ENCODE measurements at regions not wholly inside any gene's neighbourhood (a gene's known extent, or its start where the extent isn't known, plus 50 kb on each side); places are given as distances from the start of the nearest gene placed in this dataset.
"Not testable (repeated sequence)": the region's sequence is repeated elsewhere in the genome, so short reads cannot be mapped to it uniquely, and the experiment has no call there.

- Histone ChIP-seq H3K4me3 (ENCODE audit: low read length) (no peak overlapping the region), H3K79me2 (replicated peaks; ENCODE audit: insufficient read depth, low read length) (no peaks in the 10 kb centered on the region), H3K36me3 (ENCODE audit: insufficient read depth, low read length) (no peaks in the 10 kb centered on the region), H3F3A (ENCODE audit: insufficient read depth, low read length, poor library complexity, severe bottlenecking) (no peaks in the 10 kb centered on the region), H4K20me1 (ENCODE audit: insufficient read depth) (no peaks in the 10 kb centered on the region), H3K9me3 (ENCODE audit: low read length) (no peaks in the 10 kb centered on the region), H3K9me2 (ENCODE audit: insufficient read depth, low read length) (no peaks in the 10 kb centered on the region), H3K9ac (ENCODE audit: low read length) (no peak overlapping the region), H2AFZ (ENCODE audit: low read depth, low read length) (no peak overlapping the region), H3K27ac (ENCODE audit: low read length) (no peak overlapping the region), H3K27me3 (ENCODE audit: insufficient read depth, low read depth, low read length) (no peaks in the 10 kb centered on the region), H3K4me2 (ENCODE audit: low read length) (no peak overlapping the region)
- TF ChIP-seq REST (IDR thresholded peaks at IDR 0.05; ENCODE audit: borderline replicate concordance) (no peak), MXI1 (conservative IDR thresholded peaks at IDR 0.05; ENCODE audit: poor library complexity, severe bottlenecking) (no peak), SMC3 (conservative IDR thresholded peaks at IDR 0.05; ENCODE audit: poor library complexity) (no peak), EZH2 (IDR thresholded peaks at IDR 0.05; ENCODE audit: borderline replicate concordance, insufficient read depth, low read length, poor library complexity, severe bottlenecking) (no peak), POLR2AphosphoS5 (IDR thresholded peaks at IDR 0.05) (no peak), RAD21 (conservative IDR thresholded peaks at IDR 0.05) (no peak), EP300 (conservative IDR thresholded peaks at IDR 0.05; ENCODE audit: poor library complexity, severe bottlenecking) (no peak), TAF1 (IDR thresholded peaks at IDR 0.05; ENCODE audit: low read depth) (no peak), CTCF (IDR thresholded peaks at IDR 0.05; ENCODE audit: poor library complexity, severe bottlenecking) (no peak)
Observed at GRCh38 chr14:51465486-51465885, 186.2 kb upstream of the FRMD6 start.

DNA sequence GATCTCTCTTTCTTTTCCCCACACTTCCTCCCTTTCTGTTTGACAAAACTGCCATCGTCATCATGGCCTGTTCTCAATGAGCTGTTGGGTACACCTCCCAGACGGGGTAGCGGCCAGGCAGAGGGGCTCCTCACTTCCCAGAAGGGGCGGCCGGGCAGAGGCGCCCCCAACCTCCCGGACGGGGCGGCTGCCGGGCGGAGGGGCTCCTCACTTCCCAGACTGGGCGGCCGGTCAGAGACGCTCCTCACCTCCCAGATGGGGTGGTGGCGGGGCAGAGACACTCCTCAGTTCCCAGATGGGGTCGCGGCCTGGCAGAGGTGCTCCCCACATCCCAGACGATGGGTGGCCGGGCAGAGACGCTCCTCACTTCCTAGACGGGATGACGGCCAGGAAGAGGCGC, 184.3 kb upstream of the FRMD6 start:
- H3K36me3 ChIP-seq (ENCODE audit: insufficient read depth, low read length); H3K9ac ChIP-seq (ENCODE audit: low read length); H4K20me1 ChIP-seq (ENCODE audit: insufficient read depth); H3K79me2 ChIP-seq (replicated peaks; ENCODE audit: insufficient read depth, low read length); H3K27ac ChIP-seq (ENCODE audit: low read length); H3K9me3 ChIP-seq (ENCODE audit: low read length); H3K27me3 ChIP-seq (ENCODE audit: insufficient read depth, low read depth, low read length); H3K4me3 ChIP-seq (ENCODE audit: low read length); H3K9me2 ChIP-seq (ENCODE audit: insufficient read depth, low read length); H2AFZ ChIP-seq (ENCODE audit: low read depth, low read length); H3F3A ChIP-seq (ENCODE audit: insufficient read depth, low read length, poor library complexity, severe bottlenecking); H3K4me2 ChIP-seq (ENCODE audit: low read length): not testable (repeated sequence)

GRCh38 chr14:51468523-51468922, 183.2 kb upstream of the FRMD6 start:
- no peak overlapping the region for H3K4me2 ChIP-seq (ENCODE audit: low read length)
- no peak overlapping the region for H2AFZ ChIP-seq (ENCODE audit: low read depth, low read length)
- TF ChIP-seq EP300 (conservative IDR thresholded peaks at IDR 0.05; ENCODE audit: poor library complexity, severe bottlenecking) (no peak), REST (IDR thresholded peaks at IDR 0.05; ENCODE audit: borderline replicate concordance) (no peak), POLR2AphosphoS5 (IDR thresholded peaks at IDR 0.05) (no peak), SMC3 (conservative IDR thresholded peaks at IDR 0.05; ENCODE audit: poor library complexity) (no peak), RAD21 (conservative IDR thresholded peaks at IDR 0.05) (no peak)
- H3K4me3 ChIP-seq (ENCODE audit: low read length): no peak overlapping the region
- no peaks in the 10 kb centered on the region for H3K9me3 ChIP-seq (ENCODE audit: low read length)
- H3K9me2 ChIP-seq (ENCODE audit: insufficient read depth, low read length): no peaks in the 10 kb centered on the region
- no peaks in the 10 kb centered on the region for H3F3A ChIP-seq (ENCODE audit: insufficient read depth, low read length, poor library complexity, severe bottlenecking)
- no peaks in the 10 kb centered on the region for H3K36me3 ChIP-seq (ENCODE audit: insufficient read depth, low read length)
- H3K79me2 ChIP-seq (replicated peaks; ENCODE audit: insufficient read depth, low read length): no peaks in the 10 kb centered on the region
- no peak overlapping the region for H3K27ac ChIP-seq (ENCODE audit: low read length)
- no peaks in the 10 kb centered on the region for H4K20me1 ChIP-seq (ENCODE audit: insufficient read depth)
- no peaks in the 10 kb centered on the region for H3K27me3 ChIP-seq (ENCODE audit: insufficient read depth, low read depth, low read length)
- no peak overlapping the region for H3K9ac ChIP-seq (ENCODE audit: low read length)
